ENCODE measurements at regions not wholly inside any gene's neighbourhood (a gene's known extent, or its start where the extent isn't known, plus 50 kb on each side); places are given as distances from the start of the nearest gene placed in this dataset.
A peak's percentile ranks its signal among the peaks of the same experiment; 100 is the strongest.
"Not testable (repeated sequence)": the region's sequence is repeated elsewhere in the genome, so short reads cannot be mapped to it uniquely, and the experiment has no call there.

- Histone ChIP-seq H3K9me3 (replicated peaks; ENCODE audit: low read length) (no peaks in the 10 kb centered on the region), H3K4me1 (ENCODE audit: control insufficient read depth, insufficient read depth, low read length) (no peaks in the 10 kb centered on the region), H3K27me3 (ENCODE audit: control insufficient read depth, insufficient read depth, low read length) (no peaks in the 10 kb centered on the region), H3K9ac (ENCODE audit: low read depth, low read length) (no peak overlapping the region), H3K4me2 (ENCODE audit: low read length) (no peak overlapping the region), H3K36me3 (ENCODE audit: insufficient read depth, low read length) (no peaks in the 10 kb centered on the region), H3K4me3 (ENCODE audit: low read length) (no peak overlapping the region)
These were observed 488.8 kb downstream of the TENT5A start for GRCh38 chr6:81263531-81264168.

DNA sequence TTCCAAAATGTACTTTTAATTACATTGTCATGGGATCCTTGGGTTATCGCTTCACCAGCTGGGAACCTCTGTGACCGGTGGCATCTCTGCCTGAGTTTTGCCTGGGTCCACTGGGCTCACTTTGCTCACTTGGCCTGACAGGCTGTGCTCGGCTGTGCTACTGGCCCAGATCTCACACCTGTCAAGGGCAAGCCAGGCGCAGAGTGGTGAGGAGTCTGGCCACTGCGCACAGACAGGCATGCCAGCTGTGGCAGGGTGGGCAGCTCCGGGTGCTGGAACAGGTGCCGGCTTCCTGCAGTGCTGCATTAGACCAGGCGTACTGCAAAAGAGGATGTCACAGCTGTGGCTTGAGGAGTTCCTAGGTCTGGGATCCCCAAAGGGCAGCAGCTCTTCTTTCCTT is 489.8 kb downstream of the TENT5A start:
- Histone ChIP-seq H3K27me3 (ENCODE audit: control insufficient read depth, insufficient read depth, low read length) (no peaks in the 10 kb centered on the region), H3K4me3 (ENCODE audit: low read length) (no peak overlapping the region), H3K4me1 (ENCODE audit: control insufficient read depth, insufficient read depth, low read length) (no peaks in the 10 kb centered on the region), H3K4me2 (ENCODE audit: low read length) (no peak overlapping the region), H3K9me3 (replicated peaks; ENCODE audit: low read length) (no peaks in the 10 kb centered on the region), H3K36me3 (ENCODE audit: insufficient read depth, low read length) (no peaks in the 10 kb centered on the region), H3K9ac (ENCODE audit: low read depth, low read length) (no peak overlapping the region)

GRCh38 chr6:81256223-81256622 is 496.3 kb downstream of the TENT5A start:
- H3K4me3 ChIP-seq (ENCODE audit: low read length); H3K9ac ChIP-seq (ENCODE audit: low read depth, low read length): not testable (repeated sequence)

DNA sequence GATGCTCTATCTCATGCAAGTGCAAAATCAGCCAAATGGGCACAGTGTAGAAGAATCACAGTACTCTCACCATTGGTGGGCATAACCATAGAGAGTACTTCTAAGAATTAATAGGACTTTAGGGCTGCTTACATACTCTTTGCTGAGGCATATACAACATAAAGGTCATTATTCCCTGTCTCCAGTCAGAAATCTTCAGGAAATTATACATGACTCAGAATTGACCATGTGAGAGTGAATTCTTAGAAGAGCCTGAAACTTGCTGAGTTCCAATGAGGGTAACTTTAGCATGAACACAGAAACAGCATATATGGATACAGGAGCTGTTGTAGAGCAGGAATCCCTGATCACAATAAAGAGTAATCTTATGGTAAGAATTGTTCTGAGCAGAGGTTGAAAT is 498.7 kb downstream of the TENT5A start:
- Histone ChIP-seq H3K4me2 (ENCODE audit: low read length) (no peak overlapping the region), H3K36me3 (ENCODE audit: insufficient read depth, low read length) (no peaks in the 10 kb centered on the region), H3K9me3 (replicated peaks; ENCODE audit: low read length) (no peaks in the 10 kb centered on the region), H3K4me1 (ENCODE audit: control insufficient read depth, insufficient read depth, low read length) (no peaks in the 10 kb centered on the region), H3K27me3 (ENCODE audit: control insufficient read depth, insufficient read depth, low read length) (no peaks in the 10 kb centered on the region), H3K9ac (ENCODE audit: low read depth, low read length) (no peak overlapping the region), H3K4me3 (ENCODE audit: low read length) (no peak overlapping the region)

More at GRCh38 chr6:81256223-81256622, 496.3 kb downstream of the TENT5A start:
- not testable (repeated sequence) for H3K4me2 ChIP-seq (ENCODE audit: low read length); H3K36me3 ChIP-seq (ENCODE audit: insufficient read depth, low read length); H3K9me3 ChIP-seq (replicated peaks; ENCODE audit: low read length); H3K4me1 ChIP-seq (ENCODE audit: control insufficient read depth, insufficient read depth, low read length); H3K27me3 ChIP-seq (ENCODE audit: control insufficient read depth, insufficient read depth, low read length)

- Histone ChIP-seq H3K9me3 (replicated peaks; ENCODE audit: low read length) (no peaks in the 10 kb centered on the region), H3K36me3 (ENCODE audit: insufficient read depth, low read length) (no peaks in the 10 kb centered on the region), H3K4me2 (ENCODE audit: low read length) (no peak overlapping the region), H3K4me1 (ENCODE audit: control insufficient read depth, insufficient read depth, low read length) (no peaks in the 10 kb centered on the region), H3K4me3 (ENCODE audit: low read length) (no peak overlapping the region), H3K9ac (ENCODE audit: low read depth, low read length) (no peak overlapping the region), H3K27me3 (ENCODE audit: control insufficient read depth, insufficient read depth, low read length) (no peaks in the 10 kb centered on the region)
These were observed 500.2 kb downstream of the TENT5A start for GRCh38 chr6:81252231-81252630.

- Histone ChIP-seq H3K4me1 (ENCODE audit: control insufficient read depth, insufficient read depth, low read length) (peaks cover 11% of the 10 kb centered on the region), H3K9ac (ENCODE audit: low read depth, low read length) (no peak overlapping the region)
These were observed 506.3 kb downstream of the TENT5A start for GRCh38 chr6:81246200-81246599.

GRCh38 chr6:81242624-81243023 is 509.9 kb downstream of the TENT5A start:
- Histone ChIP-seq H3K9me3 (replicated peaks; ENCODE audit: low read length) (no peaks in the 10 kb centered on the region), H3K4me1 (ENCODE audit: control insufficient read depth, insufficient read depth, low read length) (peaks cover 16% of the 10 kb centered on the region), H3K27me3 (ENCODE audit: control insufficient read depth, insufficient read depth, low read length) (no peaks in the 10 kb centered on the region), H3K9ac (ENCODE audit: low read depth, low read length) (no peak overlapping the region), H3K4me2 (ENCODE audit: low read length) (peak overlapping the region; percentile 17), H3K4me3 (ENCODE audit: low read length) (no peak overlapping the region), H3K36me3 (ENCODE audit: insufficient read depth, low read length) (no peaks in the 10 kb centered on the region)

More at GRCh38 chr6:81246200-81246599, 506.3 kb downstream of the TENT5A start:
- Histone ChIP-seq H3K4me2 (ENCODE audit: low read length) (no peak overlapping the region), H3K4me3 (ENCODE audit: low read length) (no peak overlapping the region), H3K9me3 (replicated peaks; ENCODE audit: low read length) (no peaks in the 10 kb centered on the region), H3K36me3 (ENCODE audit: insufficient read depth, low read length) (no peaks in the 10 kb centered on the region), H3K27me3 (ENCODE audit: control insufficient read depth, insufficient read depth, low read length) (no peaks in the 10 kb centered on the region)

- H3K9me3 ChIP-seq (replicated peaks; ENCODE audit: low read length), result no peaks in the 10 kb centered on the region
- no peaks in the 10 kb centered on the region for H3K27me3 ChIP-seq (ENCODE audit: control insufficient read depth, insufficient read depth, low read length)
- H3K36me3 ChIP-seq (ENCODE audit: insufficient read depth, low read length), result no peaks in the 10 kb centered on the region
- H3K4me3 ChIP-seq (ENCODE audit: low read length), result no peak overlapping the region
- no peak overlapping the region for H3K9ac ChIP-seq (ENCODE audit: low read depth, low read length)
- peaks cover 16% of the 10 kb centered on the region for H3K4me1 ChIP-seq (ENCODE audit: control insufficient read depth, insufficient read depth, low read length)
- no peak overlapping the region for H3K4me2 ChIP-seq (ENCODE audit: low read length)
These were observed 511.1 kb downstream of the TENT5A start for GRCh38 chr6:81241126-81242041.

DNA sequence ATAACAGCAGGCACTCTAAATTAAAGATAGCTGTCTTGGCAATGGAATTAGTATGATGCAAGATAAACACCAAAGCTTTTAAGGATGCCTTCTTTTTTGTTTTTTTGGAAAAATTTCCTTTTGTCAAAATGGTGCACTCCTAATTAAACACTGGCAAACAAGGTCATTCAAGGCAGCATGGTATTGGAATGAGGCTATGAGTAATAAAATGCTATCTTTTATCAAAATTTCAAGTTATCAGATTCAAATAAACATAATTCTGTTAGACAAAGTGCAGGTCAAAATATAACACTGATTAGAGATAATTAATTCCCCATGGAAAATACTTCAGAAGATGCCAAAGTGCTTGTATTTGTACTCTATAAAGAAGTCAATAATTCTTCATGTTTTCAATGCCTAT is 514.1 kb downstream of the TENT5A start:
- Histone ChIP-seq H3K9me3 (replicated peaks; ENCODE audit: low read length) (no peaks in the 10 kb centered on the region), H3K9ac (ENCODE audit: low read depth, low read length) (no peak overlapping the region), H3K4me2 (ENCODE audit: low read length) (no peak overlapping the region), H3K27me3 (ENCODE audit: control insufficient read depth, insufficient read depth, low read length) (no peaks in the 10 kb centered on the region), H3K36me3 (ENCODE audit: insufficient read depth, low read length) (no peaks in the 10 kb centered on the region), H3K4me1 (ENCODE audit: control insufficient read depth, insufficient read depth, low read length) (peaks cover 16% of the 10 kb centered on the region), H3K4me3 (ENCODE audit: low read length) (no peak overlapping the region)

DNA sequence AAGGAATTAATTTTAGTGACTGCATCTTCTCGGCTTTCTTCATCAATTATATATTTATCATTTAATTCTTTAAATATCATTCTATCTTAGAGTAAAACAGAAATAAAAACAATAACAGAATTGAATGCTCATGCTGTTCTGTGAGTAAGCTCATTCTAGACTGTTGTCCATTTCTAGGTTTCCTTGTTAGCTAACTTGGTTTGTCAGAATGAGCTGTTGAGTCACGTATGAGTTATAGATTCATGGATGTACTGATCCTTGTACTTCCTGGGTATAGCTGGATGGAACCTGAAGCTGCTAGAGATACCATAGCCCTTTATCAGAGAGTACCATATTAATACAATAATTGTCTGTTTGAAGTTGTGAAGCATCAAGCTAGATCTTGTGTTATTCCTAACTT is 515.3 kb downstream of the TENT5A start:
- H3K9me3 ChIP-seq (replicated peaks; ENCODE audit: low read length), result no peaks in the 10 kb centered on the region
- H3K36me3 ChIP-seq (ENCODE audit: insufficient read depth, low read length), result no peaks in the 10 kb centered on the region
- peaks cover 12% of the 10 kb centered on the region for H3K4me1 ChIP-seq (ENCODE audit: control insufficient read depth, insufficient read depth, low read length)
- no peaks in the 10 kb centered on the region for H3K27me3 ChIP-seq (ENCODE audit: control insufficient read depth, insufficient read depth, low read length)
- H3K4me2 ChIP-seq (ENCODE audit: low read length), result no peak overlapping the region
- no peak overlapping the region for H3K9ac ChIP-seq (ENCODE audit: low read depth, low read length)
- no peak overlapping the region for H3K4me3 ChIP-seq (ENCODE audit: low read length)

DNA sequence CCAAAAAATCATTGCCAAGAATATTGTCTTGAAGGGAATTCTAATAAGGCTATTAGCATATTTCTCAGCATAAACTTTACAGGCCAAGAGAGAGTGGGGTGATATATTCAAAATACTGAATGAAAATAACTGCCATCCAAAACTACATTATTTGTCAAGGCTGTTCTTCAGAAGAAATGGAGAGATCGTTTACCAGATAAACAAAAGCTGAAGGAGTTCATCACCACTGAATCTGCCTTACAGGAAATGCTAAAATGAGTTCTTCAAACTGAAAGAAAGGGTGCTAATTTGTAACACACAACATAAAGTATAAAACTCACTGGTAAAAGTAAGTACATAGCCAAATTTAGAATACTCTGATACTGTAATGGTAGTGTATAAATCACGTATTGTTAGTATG is 517.0 kb downstream of the TENT5A start:
- H3K27me3 ChIP-seq (ENCODE audit: control insufficient read depth, insufficient read depth, low read length), result no peaks in the 10 kb centered on the region

GRCh38 chr6:81233990-81234389 is 518.5 kb downstream of the TENT5A start:
- Histone ChIP-seq H3K4me2 (ENCODE audit: low read length) (no peak overlapping the region), H3K9ac (ENCODE audit: low read depth, low read length) (no peak overlapping the region), H3K4me3 (ENCODE audit: low read length) (no peak overlapping the region), H3K9me3 (replicated peaks; ENCODE audit: low read length) (no peaks in the 10 kb centered on the region), H3K36me3 (ENCODE audit: insufficient read depth, low read length) (no peaks in the 10 kb centered on the region), H3K27me3 (ENCODE audit: control insufficient read depth, insufficient read depth, low read length) (no peaks in the 10 kb centered on the region), H3K4me1 (ENCODE audit: control insufficient read depth, insufficient read depth, low read length) (no peaks in the 10 kb centered on the region)

More for the DNA sequence above, 517.0 kb downstream of the TENT5A start:
- Histone ChIP-seq H3K4me3 (ENCODE audit: low read length) (no peak overlapping the region), H3K9ac (ENCODE audit: low read depth, low read length) (no peak overlapping the region), H3K9me3 (replicated peaks; ENCODE audit: low read length) (no peaks in the 10 kb centered on the region), H3K36me3 (ENCODE audit: insufficient read depth, low read length) (no peaks in the 10 kb centered on the region), H3K4me1 (ENCODE audit: control insufficient read depth, insufficient read depth, low read length) (no peaks in the 10 kb centered on the region), H3K4me2 (ENCODE audit: low read length) (no peak overlapping the region)
